ENCODE measurements at regions not wholly inside any gene's neighbourhood (a gene's known extent, or its start where the extent isn't known, plus 50 kb on each side); places are given as distances from the start of the nearest gene placed in this dataset.

DNA sequence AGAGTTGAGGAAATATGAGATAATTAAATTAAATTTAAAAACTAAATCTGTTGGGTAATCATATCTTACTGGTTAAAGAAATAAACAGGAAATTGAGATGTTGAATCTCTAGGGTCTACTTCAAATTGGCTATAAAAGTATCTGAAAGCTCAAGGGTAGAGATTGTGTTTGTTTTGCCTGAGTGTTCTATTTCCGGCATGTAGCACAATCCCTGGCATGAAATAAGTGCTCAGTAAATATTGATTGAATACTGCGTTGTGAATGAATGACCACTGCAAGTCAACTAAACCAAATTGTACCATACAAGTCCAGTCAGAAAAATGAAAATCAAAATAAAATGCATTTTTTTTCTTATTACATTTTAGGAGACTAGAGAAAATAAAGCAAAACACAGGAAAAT, 709.8 kb downstream of the EPM2A start (continued):
- TF ChIP-seq NFIB (CRISPR knock-in tag; IDR thresholded peaks at IDR 0.05; ENCODE audit: borderline replicate concordance) (no peak), KLF13 (CRISPR knock-in tag; IDR thresholded peaks at IDR 0.05) (no peak), ZFP36 (IDR thresholded peaks at IDR 0.05; ENCODE audit: borderline replicate concordance, low read depth, low read length, partially characterized antibody) (no peak), GABPA (IDR thresholded peaks at IDR 0.05; ENCODE audit: low read depth, low read length) (no peak), GABPA (CRISPR knock-in tag; IDR thresholded peaks at IDR 0.05; ENCODE audit: low read depth) (peak; percentile 69), RFX3 (CRISPR knock-in tag; IDR thresholded peaks at IDR 0.05) (no peak), ERF (CRISPR knock-in tag; IDR thresholded peaks at IDR 0.05) (0 out of 2 replicates have a peak, but pooled peaks have one; percentile 47), MED8 (CRISPR knock-in tag; IDR thresholded peaks at IDR 0.05; ENCODE audit: insufficient replicate concordance) (no peak), RXRB (CRISPR knock-in tag; IDR thresholded peaks at IDR 0.05; ENCODE audit: borderline replicate concordance) (peak; percentile 68), TEAD3 (CRISPR knock-in tag; optimal IDR thresholded peaks at IDR 0.05; ENCODE audit: borderline replicate concordance) (peak; percentile 70), JARID2 (CRISPR knock-in tag; IDR thresholded peaks at IDR 0.05; ENCODE audit: insufficient replicate concordance) (no peak), ZFYVE20 (CRISPR knock-in tag; IDR thresholded peaks at IDR 0.05; ENCODE audit: borderline replicate concordance, low read depth) (no peak), SP1 (IDR thresholded peaks at IDR 0.05) (no peak), SP1 (CRISPR knock-in tag; IDR thresholded peaks at IDR 0.05) (no peak), RBM39 (IDR thresholded peaks at IDR 0.05; ENCODE audit: low read depth, low read length, poor library complexity, severe bottlenecking) (no peak), ZNF879 (CRISPR knock-in tag; IDR thresholded peaks at IDR 0.05) (no peak), NFATC3 (CRISPR knock-in tag; IDR thresholded peaks at IDR 0.05) (no peak), NR2F6 (IDR thresholded peaks at IDR 0.05) (no peak), NR2F6 (CRISPR knock-in tag; IDR thresholded peaks at IDR 0.05) (peak; percentile 54; the same call in 1 of the 2 replicates), PHF21A (CRISPR knock-in tag; IDR thresholded peaks at IDR 0.05) (no peak), ATM (IDR thresholded peaks at IDR 0.05; ENCODE audit: borderline replicate concordance) (no peak), ADNP (CRISPR knock-in tag; IDR thresholded peaks at IDR 0.05) (peak; percentile 36; the same call in 1 of the 2 replicates)
- TF ChIP-seq, protein P1, sequence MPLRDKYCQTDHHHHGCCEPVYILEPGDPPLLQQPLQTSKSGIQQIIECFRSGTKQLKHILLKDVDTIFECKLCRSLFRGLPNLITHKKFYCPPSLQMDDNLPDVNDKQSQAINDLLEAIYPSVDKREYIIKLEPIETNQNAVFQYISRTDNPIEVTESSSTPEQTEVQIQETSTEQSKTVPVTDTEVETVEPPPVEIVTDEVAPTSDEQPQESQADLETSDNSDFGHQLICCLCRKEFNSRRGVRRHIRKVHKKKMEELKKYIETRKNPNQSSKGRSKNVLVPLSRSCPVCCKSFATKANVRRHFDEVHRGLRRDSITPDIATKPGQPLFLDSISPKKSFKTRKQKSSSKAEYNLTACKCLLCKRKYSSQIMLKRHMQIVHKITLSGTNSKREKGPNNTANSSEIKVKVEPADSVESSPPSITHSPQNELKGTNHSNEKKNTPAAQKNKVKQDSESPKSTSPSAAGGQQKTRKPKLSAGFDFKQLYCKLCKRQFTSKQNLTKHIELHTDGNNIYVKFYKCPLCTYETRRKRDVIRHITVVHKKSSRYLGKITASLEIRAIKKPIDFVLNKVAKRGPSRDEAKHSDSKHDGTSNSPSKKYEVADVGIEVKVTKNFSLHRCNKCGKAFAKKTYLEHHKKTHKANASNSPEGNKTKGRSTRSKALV (CRISPR knock-in tag; IDR thresholded peaks at IDR 0.05) = peak; percentile 16; the same call in 1 of the 2 replicates
- TF ChIP-seq, protein P2, sequence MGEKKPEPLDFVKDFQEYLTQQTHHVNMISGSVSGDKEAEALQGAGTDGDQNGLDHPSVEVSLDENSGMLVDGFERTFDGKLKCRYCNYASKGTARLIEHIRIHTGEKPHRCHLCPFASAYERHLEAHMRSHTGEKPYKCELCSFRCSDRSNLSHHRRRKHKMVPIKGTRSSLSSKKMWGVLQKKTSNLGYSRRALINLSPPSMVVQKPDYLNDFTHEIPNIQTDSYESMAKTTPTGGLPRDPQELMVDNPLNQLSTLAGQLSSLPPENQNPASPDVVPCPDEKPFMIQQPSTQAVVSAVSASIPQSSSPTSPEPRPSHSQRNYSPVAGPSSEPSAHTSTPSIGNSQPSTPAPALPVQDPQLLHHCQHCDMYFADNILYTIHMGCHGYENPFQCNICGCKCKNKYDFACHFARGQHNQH (CRISPR knock-in tag; IDR thresholded peaks at IDR 0.05) = no peak
- TF ChIP-seq, protein P3, sequence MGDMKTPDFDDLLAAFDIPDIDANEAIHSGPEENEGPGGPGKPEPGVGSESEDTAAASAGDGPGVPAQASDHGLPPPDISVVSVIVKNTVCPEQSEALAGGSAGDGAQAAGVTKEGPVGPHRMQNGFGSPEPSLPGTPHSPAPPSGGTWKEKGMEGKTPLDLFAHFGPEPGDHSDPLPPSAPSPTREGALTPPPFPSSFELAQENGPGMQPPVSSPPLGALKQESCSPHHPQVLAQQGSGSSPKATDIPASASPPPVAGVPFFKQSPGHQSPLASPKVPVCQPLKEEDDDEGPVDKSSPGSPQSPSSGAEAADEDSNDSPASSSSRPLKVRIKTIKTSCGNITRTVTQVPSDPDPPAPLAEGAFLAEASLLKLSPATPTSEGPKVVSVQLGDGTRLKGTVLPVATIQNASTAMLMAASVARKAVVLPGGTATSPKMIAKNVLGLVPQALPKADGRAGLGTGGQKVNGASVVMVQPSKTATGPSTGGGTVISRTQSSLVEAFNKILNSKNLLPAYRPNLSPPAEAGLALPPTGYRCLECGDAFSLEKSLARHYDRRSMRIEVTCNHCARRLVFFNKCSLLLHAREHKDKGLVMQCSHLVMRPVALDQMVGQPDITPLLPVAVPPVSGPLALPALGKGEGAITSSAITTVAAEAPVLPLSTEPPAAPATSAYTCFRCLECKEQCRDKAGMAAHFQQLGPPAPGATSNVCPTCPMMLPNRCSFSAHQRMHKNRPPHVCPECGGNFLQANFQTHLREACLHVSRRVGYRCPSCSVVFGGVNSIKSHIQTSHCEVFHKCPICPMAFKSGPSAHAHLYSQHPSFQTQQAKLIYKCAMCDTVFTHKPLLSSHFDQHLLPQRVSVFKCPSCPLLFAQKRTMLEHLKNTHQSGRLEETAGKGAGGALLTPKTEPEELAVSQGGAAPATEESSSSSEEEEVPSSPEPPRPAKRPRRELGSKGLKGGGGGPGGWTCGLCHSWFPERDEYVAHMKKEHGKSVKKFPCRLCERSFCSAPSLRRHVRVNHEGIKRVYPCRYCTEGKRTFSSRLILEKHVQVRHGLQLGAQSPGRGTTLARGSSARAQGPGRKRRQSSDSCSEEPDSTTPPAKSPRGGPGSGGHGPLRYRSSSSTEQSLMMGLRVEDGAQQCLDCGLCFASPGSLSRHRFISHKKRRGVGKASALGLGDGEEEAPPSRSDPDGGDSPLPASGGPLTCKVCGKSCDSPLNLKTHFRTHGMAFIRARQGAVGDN (CRISPR knock-in tag; IDR thresholded peaks at IDR 0.05) = no peak
- TF ChIP-seq, protein P4, sequence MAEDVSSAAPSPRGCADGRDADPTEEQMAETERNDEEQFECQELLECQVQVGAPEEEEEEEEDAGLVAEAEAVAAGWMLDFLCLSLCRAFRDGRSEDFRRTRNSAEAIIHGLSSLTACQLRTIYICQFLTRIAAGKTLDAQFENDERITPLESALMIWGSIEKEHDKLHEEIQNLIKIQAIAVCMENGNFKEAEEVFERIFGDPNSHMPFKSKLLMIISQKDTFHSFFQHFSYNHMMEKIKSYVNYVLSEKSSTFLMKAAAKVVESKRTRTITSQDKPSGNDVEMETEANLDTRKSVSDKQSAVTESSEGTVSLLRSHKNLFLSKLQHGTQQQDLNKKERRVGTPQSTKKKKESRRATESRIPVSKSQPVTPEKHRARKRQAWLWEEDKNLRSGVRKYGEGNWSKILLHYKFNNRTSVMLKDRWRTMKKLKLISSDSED (CRISPR knock-in tag; IDR thresholded peaks at IDR 0.05) = no peak

Measured in HepG2 (cell line).